Choroid plexus epithelial cell (primary cell): ENCODE measurements at regions not wholly inside any gene's neighbourhood (a gene's known extent, or its start where the extent isn't known, plus 50 kb on each side); places are given as distances from the start of the nearest gene placed in this dataset.

Experiments used
- DNase-seq: peaks from one replicate; pipeline ENCODE4 v3.0.0-alpha.2; 2010; ENCODE audit warnings: low read depth
- H3K4me3 ChIP-seq: 2 replicates; pipeline ENCODE4 v1.5.1; 2011; ENCODE audit warnings: low read depth, mild to moderate bottlenecking, control low read depth, low read length, moderate library complexity
- CTCF ChIP-seq: conservative IDR thresholded peaks from 2 replicates; pipeline ENCODE4 v1.5.1; 2011; ENCODE audit warnings: low read depth, mild to moderate bottlenecking, control low read depth, inconsistent platforms, low read length, moderate library complexity

- DNase-seq = no peak
- H3K4me3 ChIP-seq = no peak overlapping the region
- no peak for TF ChIP-seq CTCF
Measured at GRCh38 chr16:62546701-62547100, 510.5 kb upstream of the CDH8 start.

DNA sequence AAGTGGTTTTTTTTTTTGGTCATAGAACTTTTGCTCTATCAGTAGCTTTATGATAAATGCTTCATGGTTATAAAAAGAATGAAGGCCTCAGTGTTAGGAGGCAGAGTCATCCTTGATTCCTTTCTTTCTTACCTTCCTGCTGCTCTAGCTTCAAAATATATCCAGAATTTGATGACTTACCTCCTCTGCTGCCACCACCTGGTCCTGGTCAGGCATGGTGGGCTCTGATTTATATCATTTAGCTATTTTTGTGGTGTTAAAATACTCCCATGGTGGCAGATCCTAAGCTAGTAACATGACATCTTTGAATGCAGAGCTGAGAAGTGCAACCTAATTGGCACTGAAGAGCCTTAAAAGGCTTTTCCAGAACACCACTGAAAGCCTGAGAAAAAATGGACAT, 508.8 kb upstream of the CDH8 start:
- no peak for TF ChIP-seq CTCF
- H3K4me3 ChIP-seq = no peak overlapping the region
- DNase-seq = no peak

DNA sequence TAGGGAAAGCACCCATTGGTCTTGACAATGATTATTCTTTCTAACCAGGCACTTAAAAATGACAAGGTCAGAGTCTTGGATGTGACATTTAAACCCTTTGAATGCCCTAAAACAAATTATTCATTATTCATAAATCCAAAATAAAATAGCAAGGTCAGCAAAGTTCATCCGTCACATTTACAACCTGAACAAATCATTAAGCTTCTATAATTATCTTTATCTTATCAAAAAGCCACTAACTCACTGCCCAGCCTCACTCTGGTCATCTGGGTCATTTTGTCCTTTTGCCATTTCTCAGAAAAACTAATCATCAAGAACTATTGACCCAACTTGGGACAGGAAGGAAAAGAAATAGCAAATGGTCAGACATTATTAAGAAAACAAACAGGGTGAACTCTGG, 507.3 kb upstream of the CDH8 start:
- H3K4me3 ChIP-seq = no peak overlapping the region
- no peak for DNase-seq
- no peak for TF ChIP-seq CTCF

DNA sequence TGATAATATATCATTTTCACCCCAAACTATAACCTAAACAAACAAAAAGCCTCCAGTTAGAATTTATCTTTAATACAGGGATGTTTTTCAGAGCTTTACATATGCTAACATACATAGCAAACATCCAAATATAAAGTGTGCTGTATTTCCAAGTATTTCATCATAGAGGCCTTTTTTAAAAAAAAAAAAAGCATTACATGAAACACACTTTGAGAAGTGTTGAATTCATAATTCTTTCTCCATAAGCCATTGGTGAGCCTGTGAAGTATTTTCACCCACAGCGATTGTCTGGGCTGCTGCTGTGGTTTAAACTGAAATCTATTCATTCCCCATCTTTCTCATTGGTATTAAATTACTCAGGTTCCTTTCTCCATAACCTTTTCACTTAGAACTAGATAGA, 503.4 kb upstream of the CDH8 start:
- no peak for TF ChIP-seq CTCF
- no peak for DNase-seq
- no peak overlapping the region for H3K4me3 ChIP-seq

DNA sequence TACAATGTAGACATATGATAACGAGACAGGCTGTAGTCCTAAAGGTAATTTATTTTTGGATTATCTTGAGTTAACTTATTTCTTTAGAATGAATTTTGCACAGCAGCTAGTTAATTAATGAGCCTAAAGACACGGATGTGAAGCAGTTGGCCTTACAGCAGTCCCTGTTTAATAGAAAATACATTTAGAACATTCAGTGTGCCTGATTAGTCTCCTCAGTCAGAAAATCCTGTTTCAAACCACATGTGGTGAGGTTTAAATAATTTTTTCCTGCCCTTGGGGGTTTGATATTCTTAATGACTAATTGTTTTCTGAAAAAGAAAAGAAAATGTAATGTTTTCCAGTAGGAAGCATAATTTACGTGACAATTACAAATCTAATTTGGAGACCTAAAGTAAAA, 494.2 kb upstream of the CDH8 start:
- H3K4me3 ChIP-seq = no peak overlapping the region
- DNase-seq = no peak
- TF ChIP-seq CTCF = no peak

- H3K4me3 ChIP-seq = no peak overlapping the region
- TF ChIP-seq CTCF = no peak
- no peak for DNase-seq
Measured at GRCh38 chr16:62516001-62516400, 479.8 kb upstream of the CDH8 start.

DNA sequence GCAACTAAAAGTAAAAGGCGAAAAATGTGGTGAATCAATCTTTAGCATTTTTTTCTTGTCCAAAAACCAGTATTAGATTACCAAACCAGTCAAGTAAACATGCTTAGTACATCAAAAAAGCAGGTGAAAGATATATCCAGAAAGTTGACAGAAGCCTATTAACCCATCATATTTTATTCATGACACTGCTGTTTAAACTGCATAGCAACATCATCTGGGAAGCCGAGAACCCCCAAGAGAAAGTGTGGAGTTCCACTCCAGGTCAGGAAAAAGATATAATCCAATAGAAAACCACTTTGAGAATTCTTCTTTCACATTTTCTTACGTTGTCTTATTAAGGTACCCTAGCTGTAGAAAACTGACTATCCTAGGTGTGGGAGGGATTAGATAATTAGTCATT, 466.8 kb upstream of the CDH8 start:
- no peak overlapping the region for H3K4me3 ChIP-seq
- TF ChIP-seq CTCF = no peak
- DNase-seq = no peak
